ENCODE measurements at regions not wholly inside any gene's neighbourhood (a gene's known extent, or its start where the extent isn't known, plus 50 kb on each side); places are given as distances from the start of the nearest gene placed in this dataset.

- TF ChIP-seq, protein P1, sequence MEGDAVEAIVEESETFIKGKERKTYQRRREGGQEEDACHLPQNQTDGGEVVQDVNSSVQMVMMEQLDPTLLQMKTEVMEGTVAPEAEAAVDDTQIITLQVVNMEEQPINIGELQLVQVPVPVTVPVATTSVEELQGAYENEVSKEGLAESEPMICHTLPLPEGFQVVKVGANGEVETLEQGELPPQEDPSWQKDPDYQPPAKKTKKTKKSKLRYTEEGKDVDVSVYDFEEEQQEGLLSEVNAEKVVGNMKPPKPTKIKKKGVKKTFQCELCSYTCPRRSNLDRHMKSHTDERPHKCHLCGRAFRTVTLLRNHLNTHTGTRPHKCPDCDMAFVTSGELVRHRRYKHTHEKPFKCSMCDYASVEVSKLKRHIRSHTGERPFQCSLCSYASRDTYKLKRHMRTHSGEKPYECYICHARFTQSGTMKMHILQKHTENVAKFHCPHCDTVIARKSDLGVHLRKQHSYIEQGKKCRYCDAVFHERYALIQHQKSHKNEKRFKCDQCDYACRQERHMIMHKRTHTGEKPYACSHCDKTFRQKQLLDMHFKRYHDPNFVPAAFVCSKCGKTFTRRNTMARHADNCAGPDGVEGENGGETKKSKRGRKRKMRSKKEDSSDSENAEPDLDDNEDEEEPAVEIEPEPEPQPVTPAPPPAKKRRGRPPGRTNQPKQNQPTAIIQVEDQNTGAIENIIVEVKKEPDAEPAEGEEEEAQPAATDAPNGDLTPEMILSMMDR (IDR thresholded peaks at IDR 0.05; ENCODE audit: poor library complexity), result no peak
- TF ChIP-seq EZH2phosphoT487 (IDR thresholded peaks at IDR 0.05; ENCODE audit: low read depth, severe bottlenecking, unreplicated experiment) (no peak), EZH2 (IDR thresholded peaks at IDR 0.05; ENCODE audit: borderline replicate concordance) (no peak)
- Histone ChIP-seq H3K4me1 (ENCODE audit: insufficient read depth) (no peaks in the 10 kb centered on the region), H3K4me2 (no peak overlapping the region), H3K9me2 (replicated peaks; ENCODE audit: insufficient read depth) (no peaks in the 10 kb centered on the region), H3K4me3 (no peak overlapping the region), H4K20me1 (ENCODE audit: insufficient read depth, poor library complexity, severe bottlenecking) (no peaks in the 10 kb centered on the region), H3K27me3 (no peaks in the 10 kb centered on the region), H2AFZ (no peak overlapping the region), H3K79me2 (no peaks in the 10 kb centered on the region), H3K36me3 (replicated peaks; ENCODE audit: insufficient read depth, low read depth) (no peaks in the 10 kb centered on the region), H3K9me3 (ENCODE audit: low read depth) (no peaks in the 10 kb centered on the region), H3K27ac (no peak overlapping the region)
- DNase-seq (ENCODE audit: low spot score), result no peak
Measured at GRCh38 chr11:80023386-80023785, 582.6 kb upstream of the TENM4 start.

DNA sequence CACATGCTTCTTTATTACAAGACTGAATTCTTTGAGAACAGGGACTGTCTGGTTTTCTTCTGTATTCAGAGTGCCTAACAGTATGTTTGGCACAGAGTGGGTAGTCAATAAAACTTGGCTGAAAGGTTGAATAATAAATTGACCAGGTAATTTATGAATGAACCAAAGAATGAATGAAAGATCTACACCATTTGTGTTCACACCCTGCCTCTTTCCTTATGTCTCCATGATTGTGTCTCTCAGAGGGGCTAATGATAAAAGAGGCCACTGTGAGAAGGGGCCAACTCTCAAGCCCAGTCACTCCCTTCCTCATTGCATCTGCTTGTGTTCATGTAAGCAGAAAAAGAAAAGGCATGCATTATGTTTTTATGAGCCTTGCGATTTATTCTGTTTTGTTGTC, 569.7 kb upstream of the TENM4 start:
- H3K27ac ChIP-seq, result no peak overlapping the region
- no peaks in the 10 kb centered on the region for H3K4me1 ChIP-seq (ENCODE audit: insufficient read depth)
- H3K4me3 ChIP-seq, result no peak overlapping the region
- no peak overlapping the region for H2AFZ ChIP-seq
- no peak overlapping the region for H3K4me2 ChIP-seq
- no peaks in the 10 kb centered on the region for H3K36me3 ChIP-seq (replicated peaks; ENCODE audit: insufficient read depth, low read depth)
- no peaks in the 10 kb centered on the region for H3K9me2 ChIP-seq (replicated peaks; ENCODE audit: insufficient read depth)
- no peaks in the 10 kb centered on the region for H4K20me1 ChIP-seq (ENCODE audit: insufficient read depth, poor library complexity, severe bottlenecking)
- TF ChIP-seq, protein P1 (IDR thresholded peaks at IDR 0.05; ENCODE audit: poor library complexity), result no peak
- no peak for TF ChIP-seq EZH2phosphoT487 (IDR thresholded peaks at IDR 0.05; ENCODE audit: low read depth, severe bottlenecking, unreplicated experiment)
- TF ChIP-seq EZH2 (IDR thresholded peaks at IDR 0.05; ENCODE audit: borderline replicate concordance), result no peak
- DNase-seq (ENCODE audit: low spot score), result no peak
- H3K9me3 ChIP-seq (ENCODE audit: low read depth), result no peaks in the 10 kb centered on the region
- no peaks in the 10 kb centered on the region for H3K27me3 ChIP-seq
- no peaks in the 10 kb centered on the region for H3K79me2 ChIP-seq
- WGBS (ENCODE audit: low lambda C conversion rate, missing lambda C conversion rate), result 58% methylated on average over 1 of the region's 1 CpG

- TF ChIP-seq, protein P1 (IDR thresholded peaks at IDR 0.05; ENCODE audit: poor library complexity), result no peak
- no peak for TF ChIP-seq EZH2 (IDR thresholded peaks at IDR 0.05; ENCODE audit: borderline replicate concordance)
- TF ChIP-seq EZH2phosphoT487 (IDR thresholded peaks at IDR 0.05; ENCODE audit: low read depth, severe bottlenecking, unreplicated experiment), result no peak
- H3K27me3 ChIP-seq, result no peaks in the 10 kb centered on the region
- H2AFZ ChIP-seq, result no peak overlapping the region
- H3K79me2 ChIP-seq, result no peaks in the 10 kb centered on the region
- H3K9me2 ChIP-seq (replicated peaks; ENCODE audit: insufficient read depth), result no peaks in the 10 kb centered on the region
- H3K4me1 ChIP-seq (ENCODE audit: insufficient read depth), result no peaks in the 10 kb centered on the region
- no peaks in the 10 kb centered on the region for H3K36me3 ChIP-seq (replicated peaks; ENCODE audit: insufficient read depth, low read depth)
- H3K4me3 ChIP-seq, result no peak overlapping the region
- H3K9me3 ChIP-seq (ENCODE audit: low read depth), result no peaks in the 10 kb centered on the region
- no peaks in the 10 kb centered on the region for H4K20me1 ChIP-seq (ENCODE audit: insufficient read depth, poor library complexity, severe bottlenecking)
- H3K27ac ChIP-seq, result no peak overlapping the region
- DNase-seq (ENCODE audit: low spot score), result no peak
- 95% methylated on average over 3 of the region's 3 CpGs for WGBS (ENCODE audit: low lambda C conversion rate, missing lambda C conversion rate)
- H3K4me2 ChIP-seq, result no peak overlapping the region
Measured at GRCh38 chr11:80009081-80009480, 568.3 kb upstream of the TENM4 start.

DNA sequence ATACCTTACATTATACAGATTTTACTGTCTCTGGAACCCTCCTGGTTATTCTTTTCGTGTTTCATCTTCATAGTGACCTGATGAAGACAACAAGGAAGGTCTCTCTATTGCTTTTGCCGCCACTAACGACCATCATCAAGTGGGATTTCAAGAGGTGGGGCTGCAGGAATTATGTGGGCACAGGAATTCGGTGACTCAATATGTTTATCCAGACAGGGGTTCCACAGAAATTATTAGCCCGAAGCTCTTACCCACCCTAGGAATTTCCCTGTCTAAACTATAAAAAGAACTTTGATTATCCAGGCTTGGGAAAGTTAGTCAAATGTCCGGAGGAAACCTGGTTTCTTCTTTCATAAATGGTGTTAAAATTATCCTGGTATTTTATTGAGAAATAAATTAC, 566.8 kb upstream of the TENM4 start:
- TF ChIP-seq EZH2 (IDR thresholded peaks at IDR 0.05; ENCODE audit: borderline replicate concordance) (no peak), EZH2phosphoT487 (IDR thresholded peaks at IDR 0.05; ENCODE audit: low read depth, severe bottlenecking, unreplicated experiment) (no peak)
- TF ChIP-seq, protein P1 (IDR thresholded peaks at IDR 0.05; ENCODE audit: poor library complexity), result no peak
- Histone ChIP-seq H3K27me3 (no peaks in the 10 kb centered on the region), H3K9me3 (ENCODE audit: low read depth) (no peaks in the 10 kb centered on the region), H2AFZ (no peak overlapping the region), H3K4me1 (ENCODE audit: insufficient read depth) (no peaks in the 10 kb centered on the region), H3K27ac (no peak overlapping the region), H4K20me1 (ENCODE audit: insufficient read depth, poor library complexity, severe bottlenecking) (no peaks in the 10 kb centered on the region), H3K4me2 (no peak overlapping the region), H3K79me2 (no peaks in the 10 kb centered on the region), H3K9me2 (replicated peaks; ENCODE audit: insufficient read depth) (no peaks in the 10 kb centered on the region), H3K36me3 (replicated peaks; ENCODE audit: insufficient read depth, low read depth) (no peaks in the 10 kb centered on the region), H3K4me3 (no peak overlapping the region)
- no peak for DNase-seq (ENCODE audit: low spot score)
- WGBS (ENCODE audit: low lambda C conversion rate, missing lambda C conversion rate), result 77% methylated on average over 6 of the region's 6 CpGs
